GM12878 (cell line): ENCODE measurements at regions not wholly inside any gene's neighbourhood (a gene's known extent, or its start where the extent isn't known, plus 50 kb on each side); places are given as distances from the start of the nearest gene placed in this dataset.

Experiments used
- CTCF ChIP-seq, 3 experiments: IDR thresholded peaks in 2 of 3; conservative IDR thresholded peaks in 1 of 3; 2 replicates each; pipeline ENCODE4 v1.5.1; 2011; ENCODE audit warnings: low read depth in 3 of 3, low read length in 3 of 3, mild to moderate bottlenecking in 3 of 3, control low read depth in 2 of 3, moderate library complexity in 2 of 3, inconsistent platforms in 1 of 3, mixed read lengths in 1 of 3; ENCODE audit not compliant: control insufficient read depth in 2 of 3, insufficient read depth in 1 of 3; ENCODE audit errors: extremely low read depth in 1 of 3
- DPF2 ChIP-seq: fragments of 450-650 bp; IDR thresholded peaks from 2 replicates; pipeline ENCODE4 v1.6.1; 2017; ENCODE audit warnings: mild to moderate bottlenecking
- EP300 ChIP-seq, 2 experiments: fragments of 150-350 bp in 1 of 2; IDR thresholded peaks; 2 replicates each; pipeline ENCODE4 v1.6.1; 2011 to 2012; ENCODE audit warnings: low read depth in 2 of 2, low read length in 2 of 2, borderline replicate concordance in 1 of 2, improper control_type of control experiment in 1 of 2, inconsistent platforms in 1 of 2; ENCODE audit not compliant: control insufficient read depth in 1 of 2
- EZH2 ChIP-seq: IDR thresholded peaks from 2 replicates; pipeline ENCODE4 v1.6.1; 2012; ENCODE audit warnings: low read depth, mild to moderate bottlenecking, control low read depth, inconsistent platforms, low read length, borderline replicate concordance; ENCODE audit not compliant: control insufficient read depth
- IKZF2 ChIP-seq, 2 experiments: fragments of 450-650 bp; IDR thresholded peaks; 2 replicates each; pipeline ENCODE4 v1.6.1; 2017; ENCODE audit warnings: mild to moderate bottlenecking in 2 of 2, moderate library complexity in 2 of 2
- JUND ChIP-seq: IDR thresholded peaks from 2 replicates; pipeline ENCODE4 v1.6.1; 2012; ENCODE audit warnings: low read depth, mild to moderate bottlenecking, low read length, improper control_type of control experiment, moderate library complexity
- POLR2A ChIP-seq: IDR thresholded peaks from 2 replicates; pipeline ENCODE4 v1.6.1; 2011; ENCODE audit warnings: low read depth, mild to moderate bottlenecking, low read length
- POLR2AphosphoS5 ChIP-seq: IDR thresholded peaks from 2 replicates; pipeline ENCODE4 v1.6.1; 2011; ENCODE audit warnings: mild to moderate bottlenecking, low read length, inconsistent platforms
- RAD51 ChIP-seq: fragments of 450-650 bp; IDR thresholded peaks from 2 replicates; pipeline ENCODE4 v1.6.1; 2016; ENCODE audit warnings: moderate library complexity, mild to moderate bottlenecking, inconsistent platforms
- SMAD1 ChIP-seq: fragments of 450-650 bp; IDR thresholded peaks from 2 replicates; pipeline ENCODE4 v1.6.1; 2018; ENCODE audit warnings: mild to moderate bottlenecking, low read depth; ENCODE audit not compliant: partially characterized antibody
- USF1 ChIP-seq: IDR thresholded peaks from 2 replicates; pipeline ENCODE4 v1.6.1; 2011; ENCODE audit warnings: borderline replicate concordance, low read depth, mild to moderate bottlenecking, moderate library complexity, mixed read lengths, low read length; ENCODE audit not compliant: insufficient read depth; ENCODE audit errors: extremely low read length

- TF ChIP-seq EP300 (IDR thresholded peaks at IDR 0.05; ENCODE audit: borderline replicate concordance in 1 of 2, control insufficient read depth in 1 of 2, low read depth in 2 of 2, low read length in 2 of 2): no peak
- no peak for TF ChIP-seq EZH2
- no peak for TF ChIP-seq POLR2AphosphoS5
- TF ChIP-seq POLR2A: no peak
- no peak for TF ChIP-seq USF1
- no peak for TF ChIP-seq DPF2
- no peak for TF ChIP-seq CTCF (IDR thresholded peaks at IDR 0.05 in 2 of 3, conservative IDR thresholded peaks at IDR 0.05 in 1 of 3; ENCODE audit: control insufficient read depth in 2 of 3, extremely low read depth in 1 of 3, insufficient read depth in 1 of 3, low read depth in 3 of 3, low read length in 3 of 3)
- no peak for TF ChIP-seq JUND
- TF ChIP-seq SMAD1: no peak
- TF ChIP-seq RAD51: no peak
- no peak for TF ChIP-seq IKZF2 (IDR thresholded peaks at IDR 0.05)
Measured at GRCh38 chr2:15753233-15753798, 161.6 kb downstream of the DDX1 start.
